SK-N-SH treated with all-trans-retinoic acid at 6 μM for 48 hours (cell line): ENCODE measurements at regions not wholly inside any gene's neighbourhood (a gene's known extent, or its start where the extent isn't known, plus 50 kb on each side); places are given as distances from the start of the nearest gene placed in this dataset.

ENCODE experiments used
- ATAC-seq: fragments of 200-7000 bp; cut with Tn5 transposase; 3 replicates; pipeline ENCODE4 v1.9.1; 2020; ENCODE audit warnings: mild to moderate bottlenecking, moderate library complexity
- ARNTL ChIP-seq: fragments of 450-650 bp; formaldehyde crosslinking; IDR thresholded peaks from 2 replicates; pipeline ENCODE4 v1.5.0; 2020; ENCODE audit warnings: low read depth, mild to moderate bottlenecking, moderate library complexity, borderline replicate concordance
- BACH2 ChIP-seq: fragments of 250-450 bp; sonication (Bioruptor Pico); IDR thresholded peaks from 2 replicates; pipeline ENCODE4 v1.9.0; 2021; ENCODE audit warnings: mild to moderate bottlenecking, borderline replicate concordance
- CREB5 ChIP-seq: fragments of 250-450 bp; sonication (Bioruptor Pico); IDR thresholded peaks from 2 replicates; pipeline ENCODE4 v1.5.1; 2020; ENCODE audit warnings: low read depth, mild to moderate bottlenecking, moderate library complexity
- CSDC2 ChIP-seq: fragments of 250-450 bp; sonication (Bioruptor Pico); IDR thresholded peaks from 2 replicates; pipeline ENCODE4 v1.5.0; 2020; ENCODE audit warnings: mild to moderate bottlenecking, moderate library complexity
- ESRRG ChIP-seq: fragments of 250-450 bp; sonication (Bioruptor Pico); IDR thresholded peaks from 2 replicates; pipeline ENCODE4 v1.6.1; 2021; ENCODE audit warnings: mild to moderate bottlenecking
- GLIS3 ChIP-seq: fragments of 250-450 bp; sonication (Bioruptor Pico); IDR thresholded peaks from 2 replicates; pipeline ENCODE4 v1.5.0; 2020; ENCODE audit warnings: mild to moderate bottlenecking, moderate library complexity
- ISL1 ChIP-seq: fragments of 250-450 bp; sonication (Bioruptor Pico); IDR thresholded peaks from 2 replicates; pipeline ENCODE4 v2.1.2; 2022; ENCODE audit warnings: mild to moderate bottlenecking, moderate library complexity
- OSR1 ChIP-seq: fragments of 250-450 bp; sonication (Bioruptor Pico); IDR thresholded peaks from 2 replicates; pipeline ENCODE4 v1.8.0; 2022; ENCODE audit warnings: moderate library complexity, mild to moderate bottlenecking, inconsistent platforms
- PATZ1 ChIP-seq: fragments of 250-450 bp; sonication (Bioruptor Pico); IDR thresholded peaks from 2 replicates; pipeline ENCODE4 v1.8.0; 2020; ENCODE audit warnings: mild to moderate bottlenecking, moderate library complexity, borderline replicate concordance
- PPARA ChIP-seq: fragments of 250-450 bp; sonication (Bioruptor Pico); IDR thresholded peaks from 2 replicates; pipeline ENCODE4 v1.5.0; 2020; ENCODE audit warnings: mild to moderate bottlenecking, borderline replicate concordance
- RARB ChIP-seq: fragments of 250-450 bp; sonication (Bioruptor Pico); IDR thresholded peaks from 2 replicates; pipeline ENCODE4 v1.8.0; 2021; ENCODE audit warnings: mild to moderate bottlenecking, moderate library complexity
- SNAI2 ChIP-seq: fragments of 250-450 bp; sonication (Bioruptor Pico); IDR thresholded peaks from 2 replicates; pipeline ENCODE4 v1.5.0; 2020; ENCODE audit warnings: mild to moderate bottlenecking, moderate library complexity
- TCF4 ChIP-seq: fragments of 250-450 bp; sonication (Bioruptor Pico); IDR thresholded peaks from 2 replicates; pipeline ENCODE4 v1.8.0; 2021; ENCODE audit warnings: mild to moderate bottlenecking, moderate library complexity, borderline replicate concordance
- TOX ChIP-seq: fragments of 250-450 bp; sonication (Bioruptor Pico); IDR thresholded peaks from 2 replicates; pipeline ENCODE4 v1.8.0; 2021; ENCODE audit warnings: mild to moderate bottlenecking, moderate library complexity, borderline replicate concordance
- ZC3H10 ChIP-seq: fragments of 250-450 bp; sonication (Bioruptor Pico); IDR thresholded peaks from 2 replicates; pipeline ENCODE4 v1.5.1; 2021; ENCODE audit warnings: mild to moderate bottlenecking, moderate library complexity
- ZFP3 ChIP-seq: fragments of 250-450 bp; sonication (Bioruptor Pico); IDR thresholded peaks from 2 replicates; pipeline ENCODE4 v1.5.0; 2020; ENCODE audit warnings: mild to moderate bottlenecking, moderate library complexity
- ZFP30 ChIP-seq: fragments of 450-650 bp; formaldehyde crosslinking; IDR thresholded peaks from 2 replicates; pipeline ENCODE4 v1.5.0; 2022; ENCODE audit warnings: mild to moderate bottlenecking, moderate library complexity
- ZNF565 ChIP-seq: fragments of 450-650 bp; formaldehyde crosslinking; conservative IDR thresholded peaks from 2 replicates; pipeline ENCODE4 v1.5.0; 2020; ENCODE audit warnings: low read depth, mild to moderate bottlenecking, moderate library complexity
- ZNF70 ChIP-seq: fragments of 450-650 bp; formaldehyde crosslinking; IDR thresholded peaks from 2 replicates; pipeline ENCODE4 v1.5.0; 2020; ENCODE audit warnings: mild to moderate bottlenecking, moderate library complexity
- ZNF8 ChIP-seq: fragments of 450-650 bp; formaldehyde crosslinking; IDR thresholded peaks from 2 replicates; pipeline ENCODE4 v1.5.0; 2020; ENCODE audit warnings: mild to moderate bottlenecking, moderate library complexity
- TF ChIP-seq, protein P1 (sequence below): fragments of 250-450 bp; sonication (Bioruptor Pico); IDR thresholded peaks from 2 replicates; pipeline ENCODE4 v1.8.0; 2021; ENCODE audit warnings: low read depth, mild to moderate bottlenecking, moderate library complexity, borderline replicate concordance
- TF ChIP-seq, protein P2 (sequence below): fragments of 250-450 bp; sonication (Bioruptor Pico); IDR thresholded peaks from 2 replicates; pipeline ENCODE4 v1.5.1; 2021; ENCODE audit warnings: mild to moderate bottlenecking, moderate library complexity
- TF ChIP-seq, protein P3 (sequence below): fragments of 250-450 bp; sonication (Bioruptor Pico); IDR thresholded peaks from 2 replicates; pipeline ENCODE4 v1.5.0; 2020; ENCODE audit warnings: mild to moderate bottlenecking, moderate library complexity

GRCh38 chr18:45416168-45416567 lies 199.1 kb upstream of the SLC14A2 start:
- peak; percentile 99 for ATAC-seq
- TF ChIP-seq PATZ1 (CRISPR knock-in tag) = no peak
- TF ChIP-seq ISL1 (CRISPR knock-in tag) = peak; percentile 53
- TF ChIP-seq, all 23 proteins: peak for 1

- no peak for ATAC-seq
- TF ChIP-seq GLIS3 (CRISPR knock-in tag) (no peak), RARB (no peak), ARNTL (CRISPR knock-in tag) (no peak), TCF4 (CRISPR knock-in tag) (no peak)
Observed at GRCh38 chr18:45417392-45417791, 197.9 kb upstream of the SLC14A2 start.

GRCh38 chr18:45423659-45424058 lies 191.6 kb upstream of the SLC14A2 start:
- ATAC-seq = peak; percentile 45; the same call in 2 of the 3 replicates
- TF ChIP-seq ZC3H10 (CRISPR knock-in tag) (no peak), TCF4 (CRISPR knock-in tag) (no peak), CSDC2 (CRISPR knock-in tag) (no peak), CREB5 (CRISPR knock-in tag) (no peak), RARB (no peak), PPARA (CRISPR knock-in tag) (no peak), ZFP3 (CRISPR knock-in tag) (no peak)
- TF ChIP-seq, protein P1, sequence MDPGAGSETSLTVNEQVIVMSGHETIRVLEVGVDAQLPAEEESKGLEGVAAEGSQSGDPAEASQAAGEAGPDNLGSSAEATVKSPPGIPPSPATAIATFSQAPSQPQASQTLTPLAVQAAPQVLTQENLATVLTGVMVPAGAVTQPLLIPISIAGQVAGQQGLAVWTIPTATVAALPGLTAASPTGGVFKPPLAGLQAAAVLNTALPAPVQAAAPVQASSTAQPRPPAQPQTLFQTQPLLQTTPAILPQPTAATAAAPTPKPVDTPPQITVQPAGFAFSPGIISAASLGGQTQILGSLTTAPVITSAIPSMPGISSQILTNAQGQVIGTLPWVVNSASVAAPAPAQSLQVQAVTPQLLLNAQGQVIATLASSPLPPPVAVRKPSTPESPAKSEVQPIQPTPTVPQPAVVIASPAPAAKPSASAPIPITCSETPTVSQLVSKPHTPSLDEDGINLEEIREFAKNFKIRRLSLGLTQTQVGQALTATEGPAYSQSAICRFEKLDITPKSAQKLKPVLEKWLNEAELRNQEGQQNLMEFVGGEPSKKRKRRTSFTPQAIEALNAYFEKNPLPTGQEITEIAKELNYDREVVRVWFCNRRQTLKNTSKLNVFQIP (CRISPR knock-in tag) = no peak
- TF ChIP-seq, protein P2, sequence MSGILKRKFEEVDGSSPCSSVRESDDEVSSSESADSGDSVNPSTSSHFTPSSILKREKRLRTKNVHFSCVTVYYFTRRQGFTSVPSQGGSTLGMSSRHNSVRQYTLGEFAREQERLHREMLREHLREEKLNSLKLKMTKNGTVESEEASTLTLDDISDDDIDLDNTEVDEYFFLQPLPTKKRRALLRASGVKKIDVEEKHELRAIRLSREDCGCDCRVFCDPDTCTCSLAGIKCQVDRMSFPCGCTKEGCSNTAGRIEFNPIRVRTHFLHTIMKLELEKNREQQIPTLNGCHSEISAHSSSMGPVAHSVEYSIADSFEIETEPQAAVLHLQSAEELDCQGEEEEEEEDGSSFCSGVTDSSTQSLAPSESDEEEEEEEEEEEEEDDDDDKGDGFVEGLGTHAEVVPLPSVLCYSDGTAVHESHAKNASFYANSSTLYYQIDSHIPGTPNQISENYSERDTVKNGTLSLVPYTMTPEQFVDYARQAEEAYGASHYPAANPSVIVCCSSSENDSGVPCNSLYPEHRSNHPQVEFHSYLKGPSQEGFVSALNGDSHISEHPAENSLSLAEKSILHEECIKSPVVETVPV (CRISPR knock-in tag) = no peak

DNA sequence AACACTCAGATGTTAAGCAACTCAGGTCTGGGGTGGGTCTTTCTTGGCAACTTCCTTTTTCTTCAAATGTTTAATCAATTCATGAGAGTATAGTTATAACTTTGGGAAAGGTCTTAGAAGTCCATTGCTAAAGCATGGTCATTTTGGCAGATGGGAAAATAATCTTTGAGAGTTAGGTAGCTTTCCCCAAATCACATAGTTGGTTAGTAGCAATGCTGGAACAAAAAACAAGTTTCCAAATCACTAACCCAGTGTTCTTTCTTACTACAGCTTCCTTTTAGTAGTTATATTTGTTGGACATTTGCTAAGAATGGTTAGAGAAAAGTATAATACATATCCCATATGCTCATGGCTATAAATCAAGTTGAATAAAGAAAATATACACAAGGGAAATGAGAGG lies 185.2 kb upstream of the SLC14A2 start:
- no peak for ATAC-seq
- TF ChIP-seq ZNF565 (CRISPR knock-in tag) = no peak
- TF ChIP-seq, protein P2 (CRISPR knock-in tag) = no peak
- TF ChIP-seq BACH2 (CRISPR knock-in tag) = no peak
- TF ChIP-seq, protein P3, sequence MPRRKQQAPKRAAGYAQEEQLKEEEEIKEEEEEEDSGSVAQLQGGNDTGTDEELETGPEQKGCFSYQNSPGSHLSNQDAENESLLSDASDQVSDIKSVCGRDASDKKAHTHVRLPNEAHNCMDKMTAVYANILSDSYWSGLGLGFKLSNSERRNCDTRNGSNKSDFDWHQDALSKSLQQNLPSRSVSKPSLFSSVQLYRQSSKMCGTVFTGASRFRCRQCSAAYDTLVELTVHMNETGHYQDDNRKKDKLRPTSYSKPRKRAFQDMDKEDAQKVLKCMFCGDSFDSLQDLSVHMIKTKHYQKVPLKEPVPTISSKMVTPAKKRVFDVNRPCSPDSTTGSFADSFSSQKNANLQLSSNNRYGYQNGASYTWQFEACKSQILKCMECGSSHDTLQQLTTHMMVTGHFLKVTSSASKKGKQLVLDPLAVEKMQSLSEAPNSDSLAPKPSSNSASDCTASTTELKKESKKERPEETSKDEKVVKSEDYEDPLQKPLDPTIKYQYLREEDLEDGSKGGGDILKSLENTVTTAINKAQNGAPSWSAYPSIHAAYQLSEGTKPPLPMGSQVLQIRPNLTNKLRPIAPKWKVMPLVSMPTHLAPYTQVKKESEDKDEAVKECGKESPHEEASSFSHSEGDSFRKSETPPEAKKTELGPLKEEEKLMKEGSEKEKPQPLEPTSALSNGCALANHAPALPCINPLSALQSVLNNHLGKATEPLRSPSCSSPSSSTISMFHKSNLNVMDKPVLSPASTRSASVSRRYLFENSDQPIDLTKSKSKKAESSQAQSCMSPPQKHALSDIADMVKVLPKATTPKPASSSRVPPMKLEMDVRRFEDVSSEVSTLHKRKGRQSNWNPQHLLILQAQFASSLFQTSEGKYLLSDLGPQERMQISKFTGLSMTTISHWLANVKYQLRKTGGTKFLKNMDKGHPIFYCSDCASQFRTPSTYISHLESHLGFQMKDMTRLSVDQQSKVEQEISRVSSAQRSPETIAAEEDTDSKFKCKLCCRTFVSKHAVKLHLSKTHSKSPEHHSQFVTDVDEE = no peak
- TF ChIP-seq CREB5 (CRISPR knock-in tag) = no peak
- TF ChIP-seq, protein P1 (CRISPR knock-in tag) = no peak
- TF ChIP-seq ZNF70 = no peak
- TF ChIP-seq ESRRG (CRISPR knock-in tag) = no peak
- TF ChIP-seq RARB = no peak
- no peak for TF ChIP-seq ZNF8 (CRISPR knock-in tag)
- TF ChIP-seq SNAI2 (CRISPR knock-in tag) = no peak
- no peak for TF ChIP-seq OSR1
- TF ChIP-seq CSDC2 (CRISPR knock-in tag) = no peak
- TF ChIP-seq ZFP3 (CRISPR knock-in tag) = no peak
- TF ChIP-seq TCF4 (CRISPR knock-in tag) = no peak
- no peak for TF ChIP-seq PPARA (CRISPR knock-in tag)
- no peak for TF ChIP-seq ZFP30
- no peak for TF ChIP-seq TOX (CRISPR knock-in tag)
